ENCODE measurements at regions not wholly inside any gene's neighbourhood (a gene's known extent, or its start where the extent isn't known, plus 50 kb on each side); places are given as distances from the start of the nearest gene placed in this dataset.
A peak's percentile ranks its signal among the peaks of the same experiment; 100 is the strongest.

DNA sequence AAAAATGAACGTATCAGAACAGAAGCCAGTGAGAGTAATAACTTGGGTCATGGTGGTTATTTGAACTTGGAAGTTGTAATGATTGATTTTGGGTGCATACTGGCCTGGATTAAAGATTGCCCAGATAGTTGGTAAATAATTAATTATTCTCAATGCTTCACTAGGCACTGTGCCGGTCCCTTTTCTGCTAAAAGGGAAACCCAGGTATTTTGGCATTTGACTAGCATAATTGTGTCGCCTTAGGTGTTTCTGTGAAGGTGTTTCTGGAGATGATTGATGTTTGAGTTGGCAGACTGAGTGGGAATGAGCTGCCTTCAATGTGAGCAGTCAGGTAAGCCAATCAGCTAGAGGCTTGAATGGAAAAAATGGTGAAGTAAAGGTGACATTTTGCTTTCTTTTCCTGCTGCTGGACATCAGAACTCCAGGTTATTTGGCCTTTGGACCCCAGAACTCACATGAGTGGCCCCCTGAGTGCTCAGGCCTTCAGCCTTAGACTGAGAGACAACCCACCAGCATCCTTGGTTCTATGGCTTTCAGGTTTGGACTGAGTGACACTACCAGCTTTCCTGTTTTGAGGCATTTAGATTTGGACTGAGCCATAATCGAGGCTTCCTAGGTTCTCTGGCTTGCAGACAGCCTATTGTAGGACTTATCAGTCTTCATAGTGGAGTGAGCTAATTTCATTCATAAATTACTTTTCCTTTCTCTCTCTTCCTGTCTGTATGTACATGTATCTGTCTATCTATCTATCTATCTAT lies 120.7 kb upstream of the PAPPA start:
- DNase-seq (ENCODE audit: low read depth) = no peak

DNA sequence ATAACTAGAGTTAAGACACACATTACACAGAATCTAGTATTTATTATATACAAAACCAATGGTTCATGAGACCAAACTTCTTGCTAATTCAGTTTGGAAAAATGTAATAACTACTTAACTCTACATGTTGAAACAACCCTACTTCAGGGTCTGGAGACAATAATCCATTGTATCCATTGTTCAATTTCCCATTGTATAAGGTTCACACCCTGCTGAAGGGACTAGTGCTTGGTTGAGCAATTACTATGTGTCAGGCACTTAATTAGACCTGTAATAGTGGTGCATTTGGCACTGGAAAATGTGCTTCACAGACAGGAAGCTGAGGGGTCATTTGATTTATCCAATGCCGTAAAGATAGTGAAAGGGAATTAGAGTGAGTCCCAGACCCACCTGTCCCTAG lies 114.3 kb upstream of the PAPPA start:
- DNase-seq (ENCODE audit: low read depth) = no peak

DNA sequence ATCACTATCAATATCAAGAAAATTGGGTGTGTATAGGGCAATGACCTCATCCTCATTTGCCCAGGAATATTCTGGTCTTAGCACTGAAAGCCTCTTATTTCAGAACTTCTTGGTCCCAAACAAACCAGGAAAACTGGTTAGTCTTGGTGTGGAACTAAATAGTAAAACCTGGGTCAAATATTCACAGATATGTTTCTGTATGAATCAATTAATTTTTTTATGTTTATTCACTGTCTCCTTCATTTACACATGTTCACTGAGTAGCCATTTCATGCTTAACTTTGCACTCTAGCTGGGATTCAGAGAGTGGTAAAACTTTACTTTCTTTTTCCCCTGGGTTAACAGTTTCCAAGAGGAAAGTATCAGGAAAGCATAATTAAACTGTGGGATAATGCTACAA lies 113.7 kb upstream of the PAPPA start:
- no peak for DNase-seq (ENCODE audit: low read depth)

DNA sequence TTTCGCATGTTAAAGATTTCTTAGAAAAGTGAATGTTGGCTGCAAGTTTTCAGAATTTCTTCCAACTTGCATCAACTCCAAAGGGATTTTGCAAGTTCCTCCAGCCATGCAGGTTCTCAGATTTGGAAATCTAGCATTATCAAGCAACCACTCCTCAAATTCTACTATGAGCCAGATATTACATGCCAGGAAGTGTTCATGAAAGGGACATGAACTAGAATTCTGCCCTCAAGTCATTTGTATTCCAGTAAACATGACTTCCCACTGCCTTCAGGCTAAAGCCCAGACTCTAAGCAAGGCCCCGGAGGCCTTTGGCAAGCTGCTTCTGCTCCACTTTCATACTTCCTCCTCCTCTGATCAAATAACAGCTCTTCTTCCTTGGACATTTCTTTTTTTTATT lies 111.3 kb upstream of the PAPPA start:
- no peak for DNase-seq (ENCODE audit: low read depth)

DNA sequence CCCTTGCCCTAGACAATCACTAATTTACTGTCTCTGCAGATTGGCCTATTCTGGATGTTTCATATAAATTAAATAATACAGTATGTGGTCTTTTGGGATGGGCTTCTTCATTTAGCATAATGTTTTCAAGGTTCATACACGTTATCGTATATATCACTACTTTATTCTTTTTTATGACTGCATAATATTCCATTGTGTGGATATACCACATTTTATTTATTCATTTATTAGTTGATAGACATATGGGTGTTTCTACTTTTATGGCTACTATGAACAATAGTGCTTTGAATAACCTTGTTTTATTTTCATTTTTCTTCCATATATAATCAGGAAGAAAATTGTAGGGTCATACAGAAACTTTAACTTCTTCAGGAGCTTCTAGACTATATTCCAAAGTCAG lies 108.5 kb upstream of the PAPPA start:
- DNase-seq (ENCODE audit: low read depth) = no peak

DNA sequence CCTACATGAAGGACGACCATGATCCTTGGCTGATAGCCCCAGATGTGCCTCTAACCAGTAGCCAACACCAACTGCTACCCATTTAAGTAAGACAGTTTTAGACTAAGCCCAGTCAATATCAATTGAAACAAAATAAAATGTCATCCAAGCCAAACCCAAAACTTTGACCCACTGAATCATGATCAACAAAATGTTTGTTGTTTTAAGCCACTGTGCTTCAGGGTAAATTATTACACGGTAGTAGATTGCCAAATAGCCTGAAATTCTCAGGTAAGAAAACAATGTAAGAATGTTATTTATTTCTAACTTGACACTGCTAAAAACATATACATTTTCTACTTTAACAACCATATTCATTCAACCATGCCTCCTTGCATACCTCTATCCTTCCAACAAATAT lies 105.5 kb upstream of the PAPPA start:
- no peak for DNase-seq (ENCODE audit: low read depth)

DNA sequence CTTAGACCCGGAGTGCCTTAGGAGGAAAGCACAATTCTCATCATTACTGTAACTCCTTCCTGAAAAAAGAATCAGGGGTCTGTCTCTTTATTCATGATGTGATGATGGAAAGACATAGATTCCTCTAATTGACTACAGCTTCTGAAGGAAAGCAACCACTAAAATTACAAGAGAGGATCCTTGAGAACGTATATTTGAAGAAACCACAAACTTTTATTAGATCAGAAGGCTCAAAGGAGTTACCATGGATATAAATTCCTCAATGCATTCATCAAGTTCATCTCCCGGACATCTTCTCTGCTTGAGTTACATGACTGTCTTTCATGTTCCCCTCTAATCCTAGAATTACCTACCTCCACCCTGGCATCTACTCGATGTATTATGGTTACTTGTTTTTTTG lies 104.1 kb upstream of the PAPPA start:
- no peak for DNase-seq (ENCODE audit: low read depth)

DNA sequence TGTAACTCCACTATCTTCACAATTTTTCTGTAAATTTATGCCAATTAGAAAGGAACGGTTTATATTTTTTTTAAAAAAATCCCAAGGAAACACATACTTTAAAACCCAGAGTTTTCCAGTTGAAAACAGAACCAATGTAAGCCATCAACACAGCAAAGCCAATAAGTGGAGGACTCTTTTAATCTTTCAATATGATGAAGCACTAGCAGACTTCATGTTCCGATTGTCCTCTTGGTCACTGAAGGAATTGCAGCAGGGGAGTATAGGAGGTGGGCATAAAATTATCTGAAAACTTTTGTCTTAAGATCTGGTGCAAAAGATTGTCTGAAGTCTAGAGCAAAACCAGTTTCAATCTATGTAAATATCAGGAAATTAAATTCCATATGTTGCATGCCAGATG lies 102.1 kb upstream of the PAPPA start:
- DNase-seq (ENCODE audit: low read depth) = no peak

DNA sequence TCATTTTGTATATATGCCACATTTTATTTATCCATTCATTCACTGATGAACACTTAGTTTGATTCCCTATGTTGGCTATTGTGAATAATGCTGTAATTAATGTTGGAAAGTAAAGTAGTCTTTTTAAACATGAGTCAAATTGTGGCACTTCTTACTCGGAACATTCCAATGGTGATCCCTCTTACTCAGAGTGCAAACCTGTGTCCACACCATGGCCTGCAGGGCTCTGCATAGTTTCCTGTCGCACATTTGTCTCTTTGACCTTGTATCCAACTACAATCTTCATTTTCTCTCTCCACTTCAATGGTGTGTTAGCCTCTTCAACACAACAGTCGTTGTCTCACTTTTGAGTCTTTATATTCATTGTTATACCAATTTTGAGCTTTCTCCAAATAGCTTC lies 98.1 kb upstream of the PAPPA start:
- no peak for DNase-seq (ENCODE audit: low read depth)

DNA sequence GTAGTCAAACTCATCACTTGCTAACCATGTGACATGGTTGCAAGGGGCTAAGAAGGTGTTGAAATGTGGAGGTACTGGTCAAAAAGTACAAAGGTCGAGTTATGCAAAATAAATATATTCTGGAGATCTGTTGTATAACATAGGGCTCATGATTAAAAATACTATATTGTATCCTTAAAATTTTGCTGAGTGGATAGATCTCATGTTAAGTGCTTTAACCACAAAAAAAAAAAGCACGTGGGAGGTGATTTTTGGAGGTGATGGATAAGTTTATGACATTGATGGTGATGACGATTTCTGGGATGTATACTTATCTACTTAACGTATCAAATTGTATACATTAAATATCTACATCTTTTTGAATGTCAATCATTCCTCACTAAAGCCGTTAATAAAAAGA lies 96.2 kb upstream of the PAPPA start:
- no peak for DNase-seq (ENCODE audit: low read depth)

DNA sequence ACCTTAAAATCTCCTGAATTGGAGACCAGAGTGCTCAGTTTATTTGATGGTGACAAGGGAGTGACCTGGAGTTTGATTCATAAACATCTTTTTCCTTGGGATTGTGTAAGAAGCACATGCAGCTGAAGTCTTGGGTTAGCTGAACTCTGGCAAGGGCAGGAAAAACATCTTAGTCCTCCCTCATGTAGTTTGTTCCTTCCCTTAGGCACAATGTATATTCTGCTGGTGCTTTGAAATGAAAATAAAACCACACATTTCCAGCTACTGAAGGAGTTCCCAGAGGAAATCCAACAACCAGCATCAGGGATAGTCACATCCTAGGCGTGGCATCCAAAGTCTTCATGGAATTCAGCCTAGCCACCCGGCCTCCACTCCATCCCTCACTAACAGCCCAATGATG lies 95.2 kb upstream of the PAPPA start:
- no peak for DNase-seq (ENCODE audit: low read depth)

DNA sequence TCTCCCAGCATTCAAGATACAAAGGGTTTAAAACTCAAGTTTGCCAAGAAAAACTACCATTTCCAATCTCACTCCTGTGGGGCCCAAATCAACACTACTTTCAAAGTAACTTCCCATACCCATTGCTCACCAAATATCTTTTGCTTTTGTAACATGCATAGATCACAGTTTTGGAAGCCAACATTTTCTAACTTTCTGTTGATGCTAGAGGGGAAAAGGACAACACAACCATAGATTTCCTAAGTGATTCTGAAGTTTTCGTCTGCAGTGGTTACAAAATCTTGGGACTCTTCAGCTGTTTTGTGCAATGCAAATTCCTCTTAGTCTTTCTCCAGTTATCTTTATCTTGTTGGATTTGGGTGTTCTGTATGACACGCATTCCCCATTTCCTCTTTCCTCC lies 94.1 kb upstream of the PAPPA start:
- DNase-seq (ENCODE audit: low read depth) = no peak

DNA sequence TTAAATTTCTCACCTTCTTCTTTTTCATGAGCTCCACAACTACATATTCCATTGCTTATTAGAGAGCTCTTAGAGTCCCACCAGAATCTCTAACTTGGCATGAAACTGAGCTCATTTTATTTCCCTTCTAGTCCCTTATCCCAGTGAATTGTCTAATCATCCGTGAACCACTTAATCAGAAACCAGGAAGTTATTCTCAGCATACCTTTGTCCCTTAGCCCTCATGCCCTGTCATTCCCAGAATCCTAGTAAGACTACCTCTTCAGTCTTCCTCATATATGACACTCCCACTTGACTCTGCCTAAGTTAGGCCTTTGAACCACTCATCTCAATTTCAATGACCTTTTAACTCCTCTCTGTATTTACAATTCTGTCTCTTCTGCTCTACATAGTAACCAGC lies 93.0 kb upstream of the PAPPA start:
- DNase-seq (ENCODE audit: low read depth) = no peak

DNA sequence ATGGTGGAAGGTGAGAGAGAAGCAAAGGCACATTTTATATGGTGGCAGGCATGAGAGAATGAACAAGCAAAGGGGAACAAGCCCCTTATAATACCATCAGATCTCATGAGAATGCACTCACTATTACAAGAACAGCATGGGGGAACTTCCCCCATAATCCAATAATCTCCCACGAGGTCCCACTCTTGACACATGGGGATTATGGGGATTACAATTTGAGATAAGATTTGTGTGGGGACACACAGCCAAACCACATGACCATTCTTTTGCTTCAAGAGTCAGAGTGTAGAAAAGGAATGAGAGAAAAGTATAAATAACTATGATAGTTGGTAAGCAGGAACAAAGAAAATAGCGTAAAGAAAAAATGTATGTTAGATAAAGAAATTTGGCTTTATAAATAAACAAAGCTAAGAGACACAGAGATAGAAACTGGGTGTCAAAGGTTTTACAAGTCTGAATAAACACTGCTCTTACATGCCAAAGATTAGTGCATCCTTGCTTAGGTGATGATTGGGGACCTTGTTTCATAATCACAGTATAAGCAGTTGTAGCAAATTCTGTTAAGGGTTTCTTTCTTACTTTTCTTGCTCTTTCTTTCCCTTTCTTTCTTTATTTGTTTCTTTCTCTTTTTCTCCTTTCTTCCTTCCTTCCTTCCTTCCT lies 91.9 kb upstream of the PAPPA start:
- no peak for DNase-seq (ENCODE audit: low read depth)

DNA sequence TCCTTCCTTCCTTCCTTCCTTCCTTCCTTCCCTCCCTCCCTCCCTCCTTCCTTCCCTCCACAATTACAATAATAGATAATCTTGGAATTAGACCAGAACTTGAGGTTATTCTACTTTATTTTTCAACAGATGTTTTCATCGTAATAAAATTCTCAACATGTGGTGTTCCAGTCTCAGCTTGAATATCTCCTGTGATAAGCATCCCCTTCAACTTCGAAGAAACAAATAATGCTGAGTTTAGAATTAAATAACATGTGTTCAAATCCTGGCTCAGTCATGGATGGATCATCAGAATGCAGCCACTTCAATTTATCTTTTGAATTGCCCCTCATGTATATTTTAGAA lies 91.4 kb upstream of the PAPPA start:
- DNase-seq (ENCODE audit: low read depth) = no peak

DNA sequence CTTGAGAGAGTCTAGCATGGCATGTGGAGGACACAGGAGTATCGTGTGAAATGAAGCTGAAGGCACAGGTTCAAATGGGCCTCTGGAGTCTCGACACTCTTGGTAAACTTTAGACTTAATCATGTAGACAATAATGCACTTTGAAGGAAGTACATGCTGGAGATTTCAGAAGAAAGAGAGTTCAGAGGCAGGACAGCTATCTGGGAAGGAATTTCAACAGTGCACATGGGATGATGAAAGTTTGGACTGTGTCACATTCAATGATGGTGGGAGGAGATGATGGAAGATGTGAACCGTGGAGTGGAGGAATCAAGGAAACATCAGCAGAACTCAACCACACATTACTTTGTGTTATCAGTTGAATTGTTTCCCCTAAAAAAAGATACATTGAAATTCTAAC lies 88.6 kb upstream of the PAPPA start:
- DNase-seq (ENCODE audit: low read depth) = no peak

DNA sequence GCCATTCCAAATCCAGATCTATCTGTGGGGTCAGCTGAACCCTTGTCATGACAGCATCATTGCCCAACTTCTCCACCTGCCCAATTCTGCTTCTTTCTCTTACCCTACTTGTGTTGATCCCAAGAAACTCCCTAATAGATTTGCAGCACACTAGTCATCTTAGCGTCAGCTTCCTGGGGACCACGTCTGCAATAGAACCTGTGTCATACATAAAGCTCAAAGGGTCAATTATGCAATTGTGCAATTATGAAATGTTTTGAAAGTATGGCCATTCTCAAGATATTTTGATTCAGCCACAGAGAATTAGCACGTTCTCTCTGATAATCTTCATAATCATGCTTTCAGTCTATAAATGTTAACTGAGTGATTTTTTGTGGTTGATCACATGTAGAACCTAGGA lies 87.4 kb upstream of the PAPPA start:
- DNase-seq (ENCODE audit: low read depth) = no peak

DNA sequence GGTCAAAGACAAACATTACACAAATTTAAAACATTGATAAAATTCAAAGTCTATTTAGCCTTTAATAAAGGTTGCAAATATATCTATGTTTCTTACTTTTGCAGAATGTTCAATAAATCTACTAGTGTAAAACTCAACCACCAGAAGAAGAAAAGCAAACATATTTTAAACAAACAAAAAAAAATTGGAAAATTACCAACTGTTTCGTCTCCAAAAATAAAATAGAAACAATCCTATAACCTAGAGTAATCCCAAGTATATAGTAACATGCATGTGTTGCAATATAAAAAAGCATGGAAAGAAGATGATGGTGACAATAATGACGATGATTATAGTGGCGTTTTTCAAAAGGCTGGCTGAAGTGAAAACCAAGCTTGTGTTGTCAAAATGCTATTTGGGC lies 86.0 kb upstream of the PAPPA start:
- DNase-seq (ENCODE audit: low read depth) = no peak

DNA sequence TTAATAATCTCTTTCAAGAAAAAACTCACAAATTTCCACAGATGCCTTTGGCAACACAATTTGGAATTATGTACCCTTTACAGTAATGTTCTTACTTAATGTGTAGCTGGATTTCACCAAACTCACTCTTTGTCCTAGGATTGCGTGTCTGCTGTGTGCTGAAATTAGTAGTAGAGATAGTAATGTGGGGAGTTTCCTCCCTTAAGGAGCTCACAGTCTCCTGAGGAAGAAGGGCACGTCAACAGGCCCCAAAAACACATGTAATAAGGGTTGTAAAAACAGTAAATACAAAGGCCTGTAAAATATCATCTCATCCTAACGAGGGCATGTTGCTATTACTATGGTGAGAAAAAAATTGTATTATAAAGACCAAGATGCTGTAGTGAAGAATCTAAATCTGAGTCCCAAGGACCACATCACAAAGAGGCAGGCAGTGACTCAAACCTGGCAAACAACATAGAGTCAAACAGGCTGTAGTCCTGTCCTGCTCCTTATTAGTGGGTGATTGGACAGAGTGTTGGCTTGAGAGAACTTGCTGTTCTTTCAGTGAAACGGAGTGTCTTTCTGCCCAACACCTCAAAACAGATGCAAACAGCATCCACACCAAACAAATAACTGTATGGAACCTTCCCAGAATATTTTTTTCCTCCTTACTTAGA lies 83.2 kb upstream of the PAPPA start:
- no peak for DNase-seq (ENCODE audit: low read depth)

DNA sequence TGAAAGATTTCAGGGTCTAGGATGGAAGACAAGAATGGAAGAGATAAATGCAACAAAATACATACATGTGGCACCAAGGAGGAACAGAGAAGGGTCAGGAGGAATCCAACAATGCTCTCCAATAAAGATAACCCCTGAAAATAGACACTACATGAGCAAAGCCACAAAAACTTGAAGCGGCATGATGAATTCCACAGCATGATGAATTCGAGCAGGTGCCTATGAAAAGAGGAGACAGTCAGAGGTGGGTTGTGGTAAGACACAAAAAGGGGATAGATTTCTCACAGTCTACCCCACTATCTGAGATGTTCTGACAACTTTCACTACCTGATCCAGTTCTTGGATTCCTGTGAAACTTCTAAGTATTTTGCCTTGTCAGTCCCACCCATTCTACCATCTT lies 81.5 kb upstream of the PAPPA start:
- no peak for DNase-seq (ENCODE audit: low read depth)

DNA sequence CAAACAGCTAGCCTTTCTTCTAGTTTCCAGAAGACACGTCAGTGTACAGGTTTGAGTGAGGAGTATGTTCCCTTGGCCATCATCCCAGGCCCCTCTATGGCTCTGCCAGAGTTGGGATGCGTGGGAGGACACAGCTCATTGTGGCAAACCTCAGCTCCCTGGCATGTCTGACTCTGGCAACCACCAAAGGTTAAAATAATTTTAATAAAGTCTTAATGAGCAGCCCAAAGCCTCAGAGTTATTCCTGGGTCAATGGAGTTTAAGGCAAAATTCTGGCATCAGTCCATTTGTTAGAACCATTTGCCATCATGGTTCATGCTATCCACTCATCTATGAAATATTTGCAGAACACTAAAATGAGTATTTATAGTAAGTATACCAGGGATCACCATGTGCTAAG lies 79.8 kb upstream of the PAPPA start:
- peak; percentile 96 for DNase-seq (ENCODE audit: low read depth)

DNA sequence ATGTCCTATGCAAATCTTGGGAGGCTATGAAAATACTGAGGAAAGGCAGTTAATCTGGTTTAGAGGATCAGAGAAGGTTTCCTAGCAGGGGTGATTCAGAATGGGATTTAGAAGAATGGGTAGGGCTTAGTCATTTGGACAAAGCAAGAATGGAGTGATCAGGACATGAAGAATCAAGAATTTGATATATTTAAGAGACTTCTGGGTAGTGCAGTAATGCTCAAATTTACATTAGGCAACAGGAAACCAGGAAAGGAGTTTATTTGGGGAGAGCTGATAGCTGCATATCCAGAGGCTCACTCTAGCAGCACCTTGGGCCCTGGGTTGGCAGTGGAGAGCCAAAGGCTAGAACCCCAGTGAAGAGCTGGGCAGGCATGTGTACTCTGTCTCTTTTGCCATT lies 78.9 kb upstream of the PAPPA start:
- DNase-seq (ENCODE audit: low read depth) = peak; percentile 62

DNA sequence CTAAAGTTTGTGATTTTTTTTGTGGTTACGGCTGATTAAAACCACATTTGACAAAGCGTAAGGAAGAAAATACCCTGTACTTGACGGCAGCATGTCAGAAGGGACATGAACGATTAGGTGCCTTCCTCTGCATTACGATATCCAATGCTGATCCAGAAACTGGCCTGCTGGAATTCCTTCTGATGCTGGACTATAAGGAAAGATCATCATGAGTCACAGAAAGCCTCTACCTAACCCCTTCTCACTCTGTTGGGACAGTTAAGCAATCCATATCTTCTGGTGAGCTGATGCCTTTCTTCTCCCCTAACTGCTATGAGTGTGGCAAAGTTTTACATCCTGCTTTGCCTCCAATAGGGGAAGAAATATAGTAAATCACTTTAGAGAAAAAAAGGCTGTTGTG lies 78.4 kb upstream of the PAPPA start:
- DNase-seq (ENCODE audit: low read depth) = peak; percentile 59

DNA sequence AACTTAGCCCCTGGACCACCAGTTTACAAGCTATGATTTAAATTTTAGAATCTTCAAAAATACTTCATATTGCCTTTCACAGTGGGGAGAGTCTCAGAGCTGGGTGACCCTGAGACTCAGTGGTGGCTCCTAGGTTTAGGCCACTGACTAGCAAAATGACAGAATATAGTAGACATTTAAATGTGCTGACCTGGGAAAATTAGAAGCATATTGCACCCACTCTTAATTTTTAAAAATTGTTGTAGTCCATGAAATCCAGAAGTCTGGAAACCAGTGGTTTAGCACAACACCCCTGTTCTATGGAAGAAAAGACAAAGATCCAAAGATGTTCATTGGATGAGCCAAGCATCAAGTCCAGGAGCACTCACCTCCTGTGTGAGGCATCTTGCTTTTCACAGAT lies 75.0 kb upstream of the PAPPA start:
- no peak for DNase-seq (ENCODE audit: low read depth)
